Neural cell (in vitro differentiated cells): ENCODE measurements at regions not wholly inside any gene's neighbourhood (a gene's known extent, or its start where the extent isn't known, plus 50 kb on each side); places are given as distances from the start of the nearest gene placed in this dataset.

ENCODE experiments used
- H2AFZ ChIP-seq: fragments of 200-600, 300-800 bp; sonication (generic), shearing (Covaris generic); 2 replicates; pipeline ENCODE4 v1.6.0; 2014; ENCODE audit warnings: low read depth, mild to moderate bottlenecking, antibody characterized with exemption, low read length, moderate library complexity
- H3F3A ChIP-seq: fragments of 200-600 bp; shearing (Covaris generic); 2 replicates; pipeline ENCODE4 v1.6.1; 2016; ENCODE audit warnings: mild to moderate bottlenecking, moderate library complexity, mixed read lengths, antibody characterized with exemption, low read length; ENCODE audit not compliant: insufficient read depth, poor library complexity, severe bottlenecking
- H3K27ac ChIP-seq: fragments of 200-600, 300-800 bp; sonication (generic), shearing (Covaris generic); 2 replicates; pipeline ENCODE4 v1.5.1; 2014; ENCODE audit warnings: mild to moderate bottlenecking, low read length, moderate library complexity
- H3K27me3 ChIP-seq: fragments of 300-800, 200-600 bp; sonication (generic), shearing (Covaris generic); 2 replicates; pipeline ENCODE4 v1.6.0; 2014; ENCODE audit warnings: mild to moderate bottlenecking, low read depth, low read length, moderate library complexity; ENCODE audit not compliant: insufficient read depth
- H3K36me3 ChIP-seq: fragments of 300-800, 200-600 bp; sonication (generic), shearing (Covaris generic); 2 replicates; pipeline ENCODE4 v1.5.1; 2014; ENCODE audit warnings: mild to moderate bottlenecking, antibody characterized with exemption, low read length, moderate library complexity; ENCODE audit not compliant: insufficient read depth
- H3K4me2 ChIP-seq: fragments of 300-800, 200-600 bp; sonication (generic), shearing (Covaris generic); 2 replicates; pipeline ENCODE4 v1.6.0; 2014; ENCODE audit warnings: mild to moderate bottlenecking, low read length
- H3K4me3 ChIP-seq: fragments of 300-800, 200-600 bp; sonication (generic), shearing (Covaris generic); 2 replicates; pipeline ENCODE4 v1.5.1; 2014; ENCODE audit warnings: mild to moderate bottlenecking, low read length, moderate library complexity
- H3K79me2 ChIP-seq: fragments of 200-600 bp; shearing (Covaris generic); replicated peaks from 2 replicates; pipeline ENCODE4 v1.6.0; 2014; ENCODE audit warnings: mild to moderate bottlenecking, low read length, moderate library complexity; ENCODE audit not compliant: insufficient read depth
- H3K9ac ChIP-seq: fragments of 300-800, 200-600 bp; sonication (generic), shearing (Covaris generic); 2 replicates; pipeline ENCODE4 v1.6.1; 2016; ENCODE audit warnings: mild to moderate bottlenecking, low read length, mixed read lengths
- H3K9me2 ChIP-seq: fragments of 200-600 bp; shearing (Covaris generic); 2 replicates; pipeline ENCODE4 v1.6.1; 2016; ENCODE audit warnings: mild to moderate bottlenecking, low read length, mixed read lengths; ENCODE audit not compliant: insufficient read depth
- H3K9me3 ChIP-seq: fragments of 200-600, 300-800 bp; sonication (generic), shearing (Covaris generic); 2 replicates; pipeline ENCODE4 v1.6.1; 2016; ENCODE audit warnings: mild to moderate bottlenecking, mixed run types, low read length, moderate library complexity, mixed read lengths
- H4K20me1 ChIP-seq: fragments of 200-600 bp; shearing (Covaris generic); 2 replicates; pipeline ENCODE4 v1.6.1; 2016; ENCODE audit warnings: mild to moderate bottlenecking, mixed run types; ENCODE audit not compliant: insufficient read depth
- EP300 ChIP-seq: fragments of 450-650 bp; conservative IDR thresholded peaks from 2 replicates; pipeline ENCODE4 v1.6.1; 2014; ENCODE audit warnings: antibody characterized with exemption, mild to moderate bottlenecking, moderate library complexity; ENCODE audit not compliant: poor library complexity, severe bottlenecking
- EZH2 ChIP-seq: fragments of 200-600, 300-800 bp; shearing (Covaris generic), sonication (generic); IDR thresholded peaks from 2 replicates; pipeline ENCODE4 v1.6.1; 2014; ENCODE audit warnings: antibody characterized with exemption, low read length, borderline replicate concordance, mild to moderate bottlenecking; ENCODE audit not compliant: insufficient read depth, poor library complexity, severe bottlenecking
- MXI1 ChIP-seq: fragments of 450-650 bp; conservative IDR thresholded peaks from 2 replicates; pipeline ENCODE4 v1.6.1; 2014; ENCODE audit warnings: antibody characterized with exemption, mild to moderate bottlenecking; ENCODE audit not compliant: poor library complexity, severe bottlenecking
- POLR2AphosphoS5 ChIP-seq: IDR thresholded peaks from 2 replicates; pipeline ENCODE4 v1.6.1; 2012
- RAD21 ChIP-seq: fragments of 450-650 bp; conservative IDR thresholded peaks from 2 replicates; pipeline ENCODE4 v1.6.1; 2014; ENCODE audit warnings: antibody characterized with exemption, mild to moderate bottlenecking, moderate library complexity
- SMC3 ChIP-seq: fragments of 450-650 bp; conservative IDR thresholded peaks from 2 replicates; pipeline ENCODE4 v1.6.1; 2014; ENCODE audit warnings: antibody characterized with exemption, mild to moderate bottlenecking, moderate library complexity; ENCODE audit not compliant: poor library complexity
- TAF1 ChIP-seq: IDR thresholded peaks from 2 replicates; pipeline ENCODE4 v1.6.1; 2012; ENCODE audit warnings: low read depth
- TF ChIP-seq, protein P1 (sequence below): fragments of 450-650 bp; IDR thresholded peaks from 2 replicates; pipeline ENCODE4 v1.5.1; 2014; ENCODE audit warnings: antibody characterized with exemption, mild to moderate bottlenecking, moderate library complexity; ENCODE audit not compliant: poor library complexity, severe bottlenecking
- TF ChIP-seq, protein P2 (sequence below): IDR thresholded peaks from 2 replicates; pipeline ENCODE4 v1.6.1; 2012; ENCODE audit warnings: borderline replicate concordance

DNA sequence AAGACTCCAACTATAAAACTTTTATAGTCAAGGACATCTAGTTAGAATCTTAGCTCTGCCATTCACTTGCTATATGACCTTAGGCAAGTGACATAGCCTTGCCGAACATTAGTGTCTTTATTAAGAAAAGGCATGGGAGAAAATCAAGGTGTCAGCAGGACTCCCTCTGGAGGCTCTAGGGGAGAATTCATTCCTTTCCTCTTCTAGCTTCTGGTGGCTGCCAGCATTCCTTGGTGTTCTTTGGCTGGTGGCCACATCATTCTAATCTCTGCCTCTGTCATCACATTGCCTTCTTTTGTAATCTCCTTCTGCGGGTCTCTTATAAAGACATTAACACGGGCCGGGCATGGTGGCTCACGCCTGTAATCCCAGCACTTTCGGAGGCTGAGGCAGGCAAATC lies 99.8 kb downstream of the PPP1R2C start:
- Histone ChIP-seq H3K9me3 (no peaks in the 10 kb centered on the region), H3K4me3 (no peak overlapping the region), H3F3A (no peaks in the 10 kb centered on the region), H3K79me2 (no peaks in the 10 kb centered on the region), H3K27ac (no peak overlapping the region), H4K20me1 (no peaks in the 10 kb centered on the region), H2AFZ (no peak overlapping the region), H3K27me3 (no peaks in the 10 kb centered on the region), H3K36me3 (no peaks in the 10 kb centered on the region), H3K9me2 (no peaks in the 10 kb centered on the region), H3K4me2 (no peak overlapping the region), H3K9ac (no peak overlapping the region)
- TF ChIP-seq, protein P1, sequence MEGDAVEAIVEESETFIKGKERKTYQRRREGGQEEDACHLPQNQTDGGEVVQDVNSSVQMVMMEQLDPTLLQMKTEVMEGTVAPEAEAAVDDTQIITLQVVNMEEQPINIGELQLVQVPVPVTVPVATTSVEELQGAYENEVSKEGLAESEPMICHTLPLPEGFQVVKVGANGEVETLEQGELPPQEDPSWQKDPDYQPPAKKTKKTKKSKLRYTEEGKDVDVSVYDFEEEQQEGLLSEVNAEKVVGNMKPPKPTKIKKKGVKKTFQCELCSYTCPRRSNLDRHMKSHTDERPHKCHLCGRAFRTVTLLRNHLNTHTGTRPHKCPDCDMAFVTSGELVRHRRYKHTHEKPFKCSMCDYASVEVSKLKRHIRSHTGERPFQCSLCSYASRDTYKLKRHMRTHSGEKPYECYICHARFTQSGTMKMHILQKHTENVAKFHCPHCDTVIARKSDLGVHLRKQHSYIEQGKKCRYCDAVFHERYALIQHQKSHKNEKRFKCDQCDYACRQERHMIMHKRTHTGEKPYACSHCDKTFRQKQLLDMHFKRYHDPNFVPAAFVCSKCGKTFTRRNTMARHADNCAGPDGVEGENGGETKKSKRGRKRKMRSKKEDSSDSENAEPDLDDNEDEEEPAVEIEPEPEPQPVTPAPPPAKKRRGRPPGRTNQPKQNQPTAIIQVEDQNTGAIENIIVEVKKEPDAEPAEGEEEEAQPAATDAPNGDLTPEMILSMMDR: no peak
- TF ChIP-seq, protein P2, sequence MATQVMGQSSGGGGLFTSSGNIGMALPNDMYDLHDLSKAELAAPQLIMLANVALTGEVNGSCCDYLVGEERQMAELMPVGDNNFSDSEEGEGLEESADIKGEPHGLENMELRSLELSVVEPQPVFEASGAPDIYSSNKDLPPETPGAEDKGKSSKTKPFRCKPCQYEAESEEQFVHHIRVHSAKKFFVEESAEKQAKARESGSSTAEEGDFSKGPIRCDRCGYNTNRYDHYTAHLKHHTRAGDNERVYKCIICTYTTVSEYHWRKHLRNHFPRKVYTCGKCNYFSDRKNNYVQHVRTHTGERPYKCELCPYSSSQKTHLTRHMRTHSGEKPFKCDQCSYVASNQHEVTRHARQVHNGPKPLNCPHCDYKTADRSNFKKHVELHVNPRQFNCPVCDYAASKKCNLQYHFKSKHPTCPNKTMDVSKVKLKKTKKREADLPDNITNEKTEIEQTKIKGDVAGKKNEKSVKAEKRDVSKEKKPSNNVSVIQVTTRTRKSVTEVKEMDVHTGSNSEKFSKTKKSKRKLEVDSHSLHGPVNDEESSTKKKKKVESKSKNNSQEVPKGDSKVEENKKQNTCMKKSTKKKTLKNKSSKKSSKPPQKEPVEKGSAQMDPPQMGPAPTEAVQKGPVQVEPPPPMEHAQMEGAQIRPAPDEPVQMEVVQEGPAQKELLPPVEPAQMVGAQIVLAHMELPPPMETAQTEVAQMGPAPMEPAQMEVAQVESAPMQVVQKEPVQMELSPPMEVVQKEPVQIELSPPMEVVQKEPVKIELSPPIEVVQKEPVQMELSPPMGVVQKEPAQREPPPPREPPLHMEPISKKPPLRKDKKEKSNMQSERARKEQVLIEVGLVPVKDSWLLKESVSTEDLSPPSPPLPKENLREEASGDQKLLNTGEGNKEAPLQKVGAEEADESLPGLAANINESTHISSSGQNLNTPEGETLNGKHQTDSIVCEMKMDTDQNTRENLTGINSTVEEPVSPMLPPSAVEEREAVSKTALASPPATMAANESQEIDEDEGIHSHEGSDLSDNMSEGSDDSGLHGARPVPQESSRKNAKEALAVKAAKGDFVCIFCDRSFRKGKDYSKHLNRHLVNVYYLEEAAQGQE: no peak
- TF ChIP-seq TAF1 (no peak), EP300 (no peak), RAD21 (no peak), SMC3 (no peak), POLR2AphosphoS5 (no peak), MXI1 (no peak), EZH2 (no peak)

DNA sequence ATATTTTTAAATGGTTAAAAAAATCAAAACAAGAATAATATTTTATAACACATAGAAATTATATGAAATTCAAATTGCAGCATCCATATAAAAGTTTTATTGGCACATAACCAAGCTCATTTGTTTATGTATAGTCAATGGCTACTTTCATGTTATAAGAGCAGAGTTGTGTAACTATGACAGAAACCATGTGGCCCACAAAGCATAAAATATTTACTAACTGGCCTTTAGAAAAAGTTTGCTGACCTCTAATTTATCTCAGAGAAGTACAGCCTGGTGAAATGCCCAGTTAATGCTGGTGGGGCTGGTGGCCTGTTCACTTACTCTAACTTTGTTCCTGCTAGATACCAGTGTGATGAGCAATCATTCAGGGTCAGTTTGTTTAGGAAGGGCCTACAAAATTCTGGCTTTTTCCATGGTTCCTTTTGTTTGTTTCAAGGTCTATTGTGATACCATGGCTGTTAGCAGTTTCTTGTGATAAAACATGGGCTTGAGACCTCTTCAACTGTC lies 104.6 kb downstream of the PPP1R2C start:
- H3K9me2 ChIP-seq: no peaks in the 10 kb centered on the region
- no peak overlapping the region for H3K4me3 ChIP-seq
- TF ChIP-seq MXI1 (no peak), RAD21 (no peak), SMC3 (no peak), EP300 (no peak), TAF1 (no peak), EZH2 (no peak), POLR2AphosphoS5 (no peak)
- TF ChIP-seq, protein P1: no peak
- TF ChIP-seq, protein P2: no peak
- H3F3A ChIP-seq: no peaks in the 10 kb centered on the region
- no peaks in the 10 kb centered on the region for H3K36me3 ChIP-seq
- H4K20me1 ChIP-seq: no peaks in the 10 kb centered on the region
- H3K9ac ChIP-seq: no peak overlapping the region
- H3K9me3 ChIP-seq: no peaks in the 10 kb centered on the region
- H2AFZ ChIP-seq: no peak overlapping the region
- no peak overlapping the region for H3K27ac ChIP-seq
- H3K4me2 ChIP-seq: no peak overlapping the region
- H3K79me2 ChIP-seq: no peaks in the 10 kb centered on the region
- no peaks in the 10 kb centered on the region for H3K27me3 ChIP-seq
